ENCODE measurements at regions not wholly inside any gene's neighbourhood (a gene's known extent, or its start where the extent isn't known, plus 50 kb on each side); places are given as distances from the start of the nearest gene placed in this dataset.

GRCh38 chr1:63143482-63143881 is 178.9 kb upstream of the FOXD3 start:
- TF ChIP-seq CTCF (conservative IDR thresholded peaks at IDR 0.05), result no peak
- no peak for TF ChIP-seq EZH2 (IDR thresholded peaks at IDR 0.05; ENCODE audit: low read depth)
